WTC11 (cell line): ENCODE measurements at regions not wholly inside any gene's neighbourhood (a gene's known extent, or its start where the extent isn't known, plus 50 kb on each side); places are given as distances from the start of the nearest gene placed in this dataset.

Source experiments
- ATAC-seq: fragments of 200-7000 bp; cut with Tn5 transposase; 2 replicates; pipeline ENCODE4 v1.10.0; 2021; ENCODE audit warnings: mild to moderate bottlenecking, moderate library complexity
- CTCF ChIA-PET: fragments of 300-600 bp; sonication (Branson Sonifier 250); formaldehyde crosslinking; loops from one replicate; lab custom pipeline; 2021; ENCODE audit warnings: antibody characterized with exemption; lab: Charles Lee
- POLR2A ChIA-PET: fragments of 350-600 bp; sonication (Branson Sonifier 250); formaldehyde crosslinking; loops from one replicate; lab custom pipeline; 2021; ENCODE audit warnings: antibody characterized with exemption; lab: Charles Lee
- DNase-seq: peaks from one replicate; pipeline ENCODE4 v3.0.0; 2021; ENCODE audit warnings: low spot score
- H3K27ac Mint-ChIP-seq: 2 replicates; pipeline ENCODE4 v1.8.0; 2021; ENCODE audit warnings: mixed read lengths
- H3K27me3 Mint-ChIP-seq: 2 replicates; pipeline ENCODE4 v1.8.0; 2021; ENCODE audit warnings: low read depth, mild to moderate bottlenecking, moderate library complexity, mixed read lengths
- H3K36me3 Mint-ChIP-seq: 2 replicates; pipeline ENCODE4 v1.8.0; 2021; ENCODE audit warnings: mixed read lengths
- H3K4me1 Mint-ChIP-seq: 2 replicates; pipeline ENCODE4 v1.8.0; 2022; ENCODE audit warnings: mixed read lengths
- H3K4me3 Mint-ChIP-seq: 2 replicates; pipeline ENCODE4 v1.8.0; 2021; ENCODE audit warnings: mild to moderate bottlenecking, moderate library complexity, mixed read lengths
- H3K9me3 Mint-ChIP-seq: 2 replicates; pipeline ENCODE4 v1.8.0; 2021; ENCODE audit warnings: mixed read lengths
- AR ChIP-seq: fragments of 250-450 bp; sonication (Bioruptor Pico); IDR thresholded peaks from 2 replicates; pipeline ENCODE4 v1.9.0; 2021; ENCODE audit warnings: mild to moderate bottlenecking
- CDX4 ChIP-seq: fragments of 250-450 bp; sonication (Bioruptor Pico); IDR thresholded peaks from 2 replicates; pipeline ENCODE4 v1.9.0; 2021; ENCODE audit warnings: moderate library complexity, mild to moderate bottlenecking, inconsistent platforms, borderline replicate concordance
- E2F4 ChIP-seq: sonication (generic); formaldehyde crosslinking; IDR thresholded peaks from 2 replicates; pipeline ENCODE4 v1.8.1; 2022; ENCODE audit warnings: low read depth, mild to moderate bottlenecking, moderate library complexity, missing genetic modification reagents, borderline replicate concordance
- FOXJ3 ChIP-seq: sonication (generic); formaldehyde crosslinking; IDR thresholded peaks from 2 replicates; pipeline ENCODE4 v1.9.0; 2021; ENCODE audit warnings: missing genetic modification reagents, mild to moderate bottlenecking, borderline replicate concordance
- HMGA2 ChIP-seq: fragments of 250-450 bp; sonication (Bioruptor Pico); IDR thresholded peaks from 2 replicates; pipeline ENCODE4 v1.4.0; 2021; ENCODE audit warnings: mild to moderate bottlenecking, moderate library complexity
- HMGXB4 ChIP-seq: sonication (generic); formaldehyde crosslinking; IDR thresholded peaks from 2 replicates; pipeline ENCODE4 v1.8.1; 2023; ENCODE audit warnings: mild to moderate bottlenecking, moderate library complexity, missing genetic modification reagents
- IRF1 ChIP-seq: sonication (generic); formaldehyde crosslinking; IDR thresholded peaks from 2 replicates; pipeline ENCODE4 v1.8.0; 2023; ENCODE audit warnings: missing genetic modification reagents
- IRF2 ChIP-seq: sonication (generic); formaldehyde crosslinking; IDR thresholded peaks from 2 replicates; pipeline ENCODE4 v1.8.0; 2022; ENCODE audit warnings: low read depth, missing genetic modification reagents, borderline replicate concordance
- MXD4 ChIP-seq: fragments of 250-450 bp; sonication (Bioruptor Pico); IDR thresholded peaks from 2 replicates; pipeline ENCODE4 v1.8.0; 2021; ENCODE audit warnings: mild to moderate bottlenecking, moderate library complexity, borderline replicate concordance
- NR1H2 ChIP-seq: sonication (generic); formaldehyde crosslinking; IDR thresholded peaks from 2 replicates; pipeline ENCODE4 v1.9.0; 2021; ENCODE audit warnings: mild to moderate bottlenecking, moderate library complexity, missing genetic modification reagents
- NR3C1 ChIP-seq: sonication (generic); formaldehyde crosslinking; conservative IDR thresholded peaks from 2 replicates; pipeline ENCODE4 v1.8.1; 2023; ENCODE audit warnings: low read depth, mild to moderate bottlenecking, missing genetic modification reagents
- PREB ChIP-seq: sonication (generic); formaldehyde crosslinking; IDR thresholded peaks from 2 replicates; pipeline ENCODE4 v1.8.1; 2022; ENCODE audit warnings: mild to moderate bottlenecking, missing genetic modification reagents, moderate library complexity, borderline replicate concordance
- PRRX2 ChIP-seq: fragments of 250-450 bp; sonication (Bioruptor Pico); IDR thresholded peaks from 2 replicates; pipeline ENCODE4 v1.8.0; 2021; ENCODE audit warnings: mild to moderate bottlenecking
- RELA ChIP-seq: sonication (generic); formaldehyde crosslinking; IDR thresholded peaks from 2 replicates; pipeline ENCODE4 v1.8.1; 2022; ENCODE audit warnings: missing genetic modification reagents, mild to moderate bottlenecking, borderline replicate concordance
- RORB ChIP-seq: fragments of 250-450 bp; sonication (Bioruptor Pico); IDR thresholded peaks from 2 replicates; pipeline ENCODE4 v1.9.0; 2021; ENCODE audit warnings: mild to moderate bottlenecking
- SMAD4 ChIP-seq: sonication (generic); formaldehyde crosslinking; IDR thresholded peaks from 2 replicates; pipeline ENCODE4 v1.8.0; 2022; ENCODE audit warnings: mild to moderate bottlenecking, missing genetic modification reagents
- TEAD4 ChIP-seq: sonication (generic); formaldehyde crosslinking; IDR thresholded peaks from 2 replicates; pipeline ENCODE4 v1.8.0; 2022; ENCODE audit warnings: mild to moderate bottlenecking, missing genetic modification reagents
- USF2 ChIP-seq: sonication (generic); formaldehyde crosslinking; IDR thresholded peaks from 2 replicates; pipeline ENCODE4 v1.8.1; 2023; ENCODE audit warnings: mild to moderate bottlenecking, missing genetic modification reagents, moderate library complexity
- ZNF219 ChIP-seq: sonication (generic); formaldehyde crosslinking; IDR thresholded peaks from 2 replicates; pipeline ENCODE4 v1.8.0; 2023; ENCODE audit warnings: missing genetic modification reagents, mild to moderate bottlenecking, borderline replicate concordance
- ZNF232 ChIP-seq: sonication (generic); formaldehyde crosslinking; IDR thresholded peaks from 2 replicates; pipeline ENCODE4 v1.8.0; 2022; ENCODE audit warnings: mild to moderate bottlenecking, missing genetic modification reagents
- ZNF263 ChIP-seq: sonication (generic); formaldehyde crosslinking; IDR thresholded peaks from 2 replicates; pipeline ENCODE4 v1.8.1; 2022; ENCODE audit warnings: low read depth, mild to moderate bottlenecking, moderate library complexity, missing genetic modification reagents
- ZNF396 ChIP-seq: fragments of 250-450 bp; sonication (Bioruptor Pico); IDR thresholded peaks from 2 replicates; pipeline ENCODE4 v1.8.0; 2021; ENCODE audit warnings: mild to moderate bottlenecking, moderate library complexity, borderline replicate concordance
- ZNF512 ChIP-seq: sonication (generic); formaldehyde crosslinking; IDR thresholded peaks from 2 replicates; pipeline ENCODE4 v1.8.1; 2022; ENCODE audit warnings: missing genetic modification reagents, borderline replicate concordance
- ZNF671 ChIP-seq: fragments of 250-450 bp; sonication (Bioruptor Pico); IDR thresholded peaks from 2 replicates; pipeline ENCODE4 v1.8.0; 2021; ENCODE audit warnings: mild to moderate bottlenecking

- no peak for TF ChIP-seq NR1H2 (CRISPR knock-in tag)
- TF ChIP-seq HMGXB4: no peak
- no peak for TF ChIP-seq FOXJ3 (CRISPR knock-in tag)
- TF ChIP-seq PRRX2 (CRISPR knock-in tag): no peak
- no peak for TF ChIP-seq MXD4
- TF ChIP-seq TEAD4 (CRISPR knock-in tag): no peak
- no peak for TF ChIP-seq RELA (CRISPR knock-in tag)
- Mint-ChIP-seq H3K4me3 (no peak overlapping the region), H3K36me3 (no peaks in the 10 kb centered on the region), H3K27ac (no peak overlapping the region), H3K9me3 (no peaks in the 10 kb centered on the region; the same call in 1 of the 2 replicates), H3K27me3 (no peaks in the 10 kb centered on the region), H3K4me1 (peaks cover 16% of the 10 kb centered on the region)
- ATAC-seq (no peak), DNase-seq (no peak)
- ChIA-PET POLR2A (no interaction called here), CTCF (no interaction called here)
Measured at GRCh38 chr13:34422956-34423355, 519.1 kb upstream of the NBEA start.

GRCh38 chr13:34425327-34425949 lies 516.6 kb upstream of the NBEA start:
- no peak for TF ChIP-seq CDX4 (CRISPR knock-in tag)
- TF ChIP-seq USF2 (CRISPR knock-in tag): no peak
- TF ChIP-seq ZNF512 (CRISPR knock-in tag): no peak
- TF ChIP-seq FOXJ3 (CRISPR knock-in tag): no peak
- no peak for TF ChIP-seq E2F4 (CRISPR knock-in tag)
- TF ChIP-seq RORB (CRISPR knock-in tag): no peak
- no peak for TF ChIP-seq ZNF263 (CRISPR knock-in tag)
- no peak for TF ChIP-seq SMAD4 (CRISPR knock-in tag)
- TF ChIP-seq ZNF396 (CRISPR knock-in tag): no peak
- TF ChIP-seq IRF2 (CRISPR knock-in tag): no peak
- no peak for TF ChIP-seq ZNF219 (CRISPR knock-in tag)
- TF ChIP-seq AR (CRISPR knock-in tag): no peak
- no peak for TF ChIP-seq ZNF671 (CRISPR knock-in tag)
- TF ChIP-seq PREB (CRISPR knock-in tag): no peak
- TF ChIP-seq IRF1 (CRISPR knock-in tag): no peak
- TF ChIP-seq HMGA2 (CRISPR knock-in tag): no peak
- no peak for TF ChIP-seq ZNF232
- TF ChIP-seq NR3C1 (CRISPR knock-in tag): no peak
- TF ChIP-seq, all 79 proteins: peak for 0
- POLR2A ChIA-PET: no interaction called here
- peaks cover 16% of the 10 kb centered on the region for H3K4me1 Mint-ChIP-seq
- DNase-seq (no peak), ATAC-seq (peak; percentile 76)
- H3K9me3 Mint-ChIP-seq: no peaks in the 10 kb centered on the region; the same call in 1 of the 2 replicates
- H3K27me3 Mint-ChIP-seq: no peaks in the 10 kb centered on the region
- H3K36me3 Mint-ChIP-seq: no peaks in the 10 kb centered on the region
- no peak overlapping the region for H3K4me3 Mint-ChIP-seq
- H3K27ac Mint-ChIP-seq: no peak overlapping the region
- CTCF ChIA-PET: no interaction called here
